ENCODE measurements at regions not wholly inside any gene's neighbourhood (a gene's known extent, or its start where the extent isn't known, plus 50 kb on each side); places are given as distances from the start of the nearest gene placed in this dataset.

GRCh38 chr6:142683714-142684141, 261.2 kb downstream of the HIVEP2 start:
- DNase-seq: no peak

GRCh38 chr6:142684371-142684770, 260.6 kb downstream of the HIVEP2 start:
- DNase-seq: no peak

GRCh38 chr6:142685852-142686506, 259.0 kb downstream of the HIVEP2 start:
- DNase-seq: no peak

GRCh38 chr6:142686507-142686887, 258.5 kb downstream of the HIVEP2 start:
- DNase-seq: no peak

GRCh38 chr6:142692942-142693341, 252.0 kb downstream of the HIVEP2 start:
- peak; percentile 64 for DNase-seq

GRCh38 chr6:142693441-142693840, 251.5 kb downstream of the HIVEP2 start:
- no peak for DNase-seq

GRCh38 chr6:142694054-142694453, 250.9 kb downstream of the HIVEP2 start:
- no peak for DNase-seq

GRCh38 chr6:142695016-142695415, 250.0 kb downstream of the HIVEP2 start:
- DNase-seq: no peak

GRCh38 chr6:142696123-142697000, 248.6 kb downstream of the HIVEP2 start:
- DNase-seq: no peak

GRCh38 chr6:142697001-142697335, 248.0 kb downstream of the HIVEP2 start:
- no peak for DNase-seq

GRCh38 chr6:142697922-142698321, 247.1 kb downstream of the HIVEP2 start:
- no peak for DNase-seq

GRCh38 chr6:142698751-142699150, 246.2 kb downstream of the HIVEP2 start:
- no peak for DNase-seq

GRCh38 chr6:142699391-142699790, 245.6 kb downstream of the HIVEP2 start:
- DNase-seq: no peak

GRCh38 chr6:142700032-142700431, 244.9 kb downstream of the HIVEP2 start:
- no peak for DNase-seq

- DNase-seq: no peak
Measured at GRCh38 chr6:142700671-142701312, 244.2 kb downstream of the HIVEP2 start.
